H9 (cell line): ENCODE measurements at regions not wholly inside any gene's neighbourhood (a gene's known extent, or its start where the extent isn't known, plus 50 kb on each side); places are given as distances from the start of the nearest gene placed in this dataset.

Experiments
- DNase-seq: peaks from one replicate; pipeline ENCODE4 v3.0.0-alpha.2; 2017
- H2AFZ ChIP-seq: one replicate; pipeline ENCODE4 v1.6.1; 2013; ENCODE audit warnings: mild to moderate bottlenecking, low read length, control low read depth, moderate library complexity
- H2AK5ac ChIP-seq: 2 replicates; pipeline ENCODE4 v1.6.1; 2013; ENCODE audit warnings: low read length, control low read depth, mixed read lengths; ENCODE audit not compliant: insufficient read length
- H2BK120ac ChIP-seq: one replicate; pipeline ENCODE4 v1.6.1; 2013; ENCODE audit warnings: low read depth, mild to moderate bottlenecking, low read length, control low read depth, inconsistent platforms; ENCODE audit not compliant: poor library complexity, severe bottlenecking
- H2BK12ac ChIP-seq: 2 replicates; pipeline ENCODE4 v1.6.1; 2013; ENCODE audit warnings: low read length, control low read depth, mixed read lengths, low read depth; ENCODE audit not compliant: insufficient read length
- H2BK15ac ChIP-seq: 2 replicates; pipeline ENCODE4 v1.6.1; 2013; ENCODE audit warnings: low read depth, low read length, control low read depth
- H2BK20ac ChIP-seq: one replicate; pipeline ENCODE4 v1.6.1; 2013; ENCODE audit warnings: low read depth, mild to moderate bottlenecking, low read length, control low read depth, inconsistent platforms; ENCODE audit not compliant: poor library complexity, severe bottlenecking
- H2BK5ac ChIP-seq: 2 replicates; pipeline ENCODE4 v1.6.1; 2013; ENCODE audit warnings: low read length, control low read depth, mixed read lengths; ENCODE audit not compliant: insufficient read length
- H3K14ac ChIP-seq: 2 replicates; pipeline ENCODE4 v1.6.1; 2013; ENCODE audit warnings: low read length, control low read depth; ENCODE audit not compliant: insufficient read depth
- H3K18ac ChIP-seq: 2 replicates; pipeline ENCODE4 v1.6.1; 2013; ENCODE audit warnings: low read depth, mild to moderate bottlenecking, mixed read lengths, low read length, control low read depth; ENCODE audit not compliant: insufficient read length
- H3K23ac ChIP-seq: 2 replicates; pipeline ENCODE4 v1.6.1; 2013; ENCODE audit warnings: low read length, control low read depth, mixed read lengths, low read depth; ENCODE audit not compliant: insufficient read length
- H3K23me2 ChIP-seq: 2 replicates; pipeline ENCODE4 v1.6.1; 2013; ENCODE audit warnings: low read depth, mild to moderate bottlenecking, mixed read lengths, low read length, control low read depth; ENCODE audit not compliant: insufficient read length, poor library complexity, severe bottlenecking
- H3K27ac ChIP-seq: 2 replicates; pipeline ENCODE4 v1.5.1; 2013; ENCODE audit warnings: low read length, control low read depth, mixed read lengths, low read depth; ENCODE audit not compliant: insufficient read length
- H3K27me3 ChIP-seq: 2 replicates; pipeline ENCODE4 v1.6.1; 2013; ENCODE audit warnings: low read length, control low read depth, inconsistent platforms; ENCODE audit not compliant: insufficient read depth
- H3K4ac ChIP-seq: 2 replicates; pipeline ENCODE4 v1.6.1; 2013; ENCODE audit warnings: low read depth, mild to moderate bottlenecking, control low read depth, inconsistent platforms, low read length, moderate library complexity
- H3K4me1 ChIP-seq: 2 replicates; pipeline ENCODE4 v1.6.1; 2013; ENCODE audit warnings: low read length, control low read depth, inconsistent platforms; ENCODE audit not compliant: insufficient read depth
- H3K4me2 ChIP-seq: 2 replicates; pipeline ENCODE4 v1.6.1; 2013; ENCODE audit warnings: low read length, control low read depth, mixed read lengths; ENCODE audit not compliant: insufficient read length, insufficient read depth
- H3K56ac ChIP-seq: 2 replicates; pipeline ENCODE4 v1.6.1; 2013; ENCODE audit warnings: low read depth, mild to moderate bottlenecking, mixed read lengths, low read length, control low read depth; ENCODE audit not compliant: insufficient read length
- H3K79me1 ChIP-seq: 2 replicates; pipeline ENCODE4 v1.6.1; 2013; ENCODE audit warnings: low read depth, mild to moderate bottlenecking, moderate library complexity, low read length, control low read depth, inconsistent platforms; ENCODE audit not compliant: insufficient read depth, poor library complexity, severe bottlenecking
- H3K79me2 ChIP-seq: 2 replicates; pipeline ENCODE4 v1.6.1; 2013; ENCODE audit warnings: low read length, control low read depth, inconsistent platforms; ENCODE audit not compliant: insufficient read depth
- H3K9ac ChIP-seq: 2 replicates; pipeline ENCODE4 v1.6.1; 2013; ENCODE audit warnings: low read length, control low read depth, mixed read lengths; ENCODE audit not compliant: insufficient read length; ENCODE audit errors: extremely low read depth
- H3K9me3 ChIP-seq: one replicate; pipeline ENCODE4 v1.6.1; 2013; ENCODE audit warnings: low read depth, low read length, inconsistent platforms; ENCODE audit not compliant: control insufficient read depth
- H3T11ph ChIP-seq: one replicate; pipeline ENCODE4 v1.6.1; 2013; ENCODE audit warnings: mild to moderate bottlenecking, low read length, control low read depth, inconsistent platforms
- H4K20me1 ChIP-seq: one replicate; pipeline ENCODE4 v1.6.1; 2013; ENCODE audit not compliant: control insufficient read depth, insufficient read length, insufficient read depth
- H4K5ac ChIP-seq: 2 replicates; pipeline ENCODE4 v1.6.1; 2013; ENCODE audit warnings: low read depth, mild to moderate bottlenecking, mixed read lengths, low read length, control low read depth; ENCODE audit not compliant: insufficient read length
- H4K8ac ChIP-seq: replicated peaks from 2 replicates; pipeline ENCODE4 v1.6.1; 2013; ENCODE audit warnings: low read length, control low read depth, mixed read lengths, low read depth; ENCODE audit not compliant: insufficient read length
- H4K91ac ChIP-seq: 2 replicates; pipeline ENCODE4 v1.6.1; 2013; ENCODE audit warnings: low read depth, mild to moderate bottlenecking, moderate library complexity, mixed read lengths, low read length, control low read depth; ENCODE audit not compliant: insufficient read length
- H3K27ac Mint-ChIP-seq, 3 experiments: 2 replicates in 2 of 3; 3 replicates in 1 of 3; pipeline ENCODE4 v1.8.0; 2020 to 2021; ENCODE audit warnings: mixed read lengths in 3 of 3, mild to moderate bottlenecking in 1 of 3, moderate library complexity in 1 of 3
- H3K27me3 Mint-ChIP-seq: 2 replicates; pipeline ENCODE4 v1.8.0; 2021; ENCODE audit warnings: low read depth, mild to moderate bottlenecking, moderate library complexity, mixed read lengths
- H3K36me3 Mint-ChIP-seq, 3 experiments: 2 replicates in 2 of 3; 3 replicates in 1 of 3; pipeline ENCODE4 v1.8.0; 2020 to 2021; ENCODE audit warnings: low read depth in 3 of 3, mixed read lengths in 3 of 3; ENCODE audit not compliant: insufficient read depth in 1 of 3
- H3K4me1 Mint-ChIP-seq, 2 experiments: 2 replicates each; pipeline ENCODE4 v1.8.0; 2020; ENCODE audit warnings: mixed read lengths in 2 of 2
- H3K4me3 Mint-ChIP-seq, 2 experiments: 2 replicates in 1 of 2; 3 replicates in 1 of 2; pipeline ENCODE4 v1.8.0; 2020 to 2021; ENCODE audit warnings: mild to moderate bottlenecking in 2 of 2, mixed read lengths in 2 of 2, moderate library complexity in 1 of 2
- H3K9me3 Mint-ChIP-seq, 2 experiments: 2 replicates in 1 of 2; 3 replicates in 1 of 2; pipeline ENCODE4 v1.8.0; 2020; ENCODE audit warnings: mild to moderate bottlenecking in 2 of 2, mixed read lengths in 2 of 2, moderate library complexity in 1 of 2
- CTCF ChIP-seq: fragments of 200-600 bp; sonication (generic); conservative IDR thresholded peaks from 3 replicates; pipeline ENCODE4 v1.8.0; 2021; ENCODE audit warnings: antibody characterized with exemption, mild to moderate bottlenecking

- Mint-ChIP-seq H3K9me3 (no peaks in the 10 kb centered on the region), H3K36me3 (no peaks in the 10 kb centered on the region), H3K27ac (no peak overlapping the region), H3K27me3 (peaks cover 33% of the 10 kb centered on the region), H3K4me3 (no peak overlapping the region), H3K4me1 (no peaks in the 10 kb centered on the region)
- no peak overlapping the region for H4K5ac ChIP-seq
- no peak overlapping the region for H3K4me2 ChIP-seq
- no peak overlapping the region for H2BK12ac ChIP-seq
- no peak overlapping the region for H3K27ac ChIP-seq
- no peak overlapping the region for H2AFZ ChIP-seq
- H3K27me3 ChIP-seq = no peaks in the 10 kb centered on the region
- no peak overlapping the region for H3K18ac ChIP-seq
- H3K14ac ChIP-seq = no peak overlapping the region
- H4K91ac ChIP-seq = no peak overlapping the region
- no peak overlapping the region for H2BK20ac ChIP-seq
- H2BK120ac ChIP-seq = no peak overlapping the region
- no peak overlapping the region for H4K8ac ChIP-seq
- no peak overlapping the region for H3K4ac ChIP-seq
- H2BK15ac ChIP-seq = no peak overlapping the region
- H3K23me2 ChIP-seq = no peaks in the 10 kb centered on the region
- H4K20me1 ChIP-seq = no peaks in the 10 kb centered on the region
- no peaks in the 10 kb centered on the region for H3K79me1 ChIP-seq
- H3K4me1 ChIP-seq = peaks cover 3% of the 10 kb centered on the region; the same call in 1 of the 2 replicates
- no peak overlapping the region for H2BK5ac ChIP-seq
- no peaks in the 10 kb centered on the region for H3K9me3 ChIP-seq
- no peaks in the 10 kb centered on the region for H3K79me2 ChIP-seq
- H3T11ph ChIP-seq = no peak overlapping the region
- H3K9ac ChIP-seq = no peak overlapping the region
- no peak overlapping the region for H2AK5ac ChIP-seq
- no peak for DNase-seq
- TF ChIP-seq CTCF = no peak
- H3K23ac ChIP-seq = no peak overlapping the region
- no peak overlapping the region for H3K56ac ChIP-seq
Observed at GRCh38 chr7:94247970-94248369, 146.7 kb upstream of the COL1A2 start.
